ENCODE measurements at regions not wholly inside any gene's neighbourhood (a gene's known extent, or its start where the extent isn't known, plus 50 kb on each side); places are given as distances from the start of the nearest gene placed in this dataset.

GRCh38 chr13:71251292-71251951, 615.6 kb downstream of the DACH1 start:
- DNase-seq (ENCODE audit: low read depth): no peak
- TF ChIP-seq, protein P1, sequence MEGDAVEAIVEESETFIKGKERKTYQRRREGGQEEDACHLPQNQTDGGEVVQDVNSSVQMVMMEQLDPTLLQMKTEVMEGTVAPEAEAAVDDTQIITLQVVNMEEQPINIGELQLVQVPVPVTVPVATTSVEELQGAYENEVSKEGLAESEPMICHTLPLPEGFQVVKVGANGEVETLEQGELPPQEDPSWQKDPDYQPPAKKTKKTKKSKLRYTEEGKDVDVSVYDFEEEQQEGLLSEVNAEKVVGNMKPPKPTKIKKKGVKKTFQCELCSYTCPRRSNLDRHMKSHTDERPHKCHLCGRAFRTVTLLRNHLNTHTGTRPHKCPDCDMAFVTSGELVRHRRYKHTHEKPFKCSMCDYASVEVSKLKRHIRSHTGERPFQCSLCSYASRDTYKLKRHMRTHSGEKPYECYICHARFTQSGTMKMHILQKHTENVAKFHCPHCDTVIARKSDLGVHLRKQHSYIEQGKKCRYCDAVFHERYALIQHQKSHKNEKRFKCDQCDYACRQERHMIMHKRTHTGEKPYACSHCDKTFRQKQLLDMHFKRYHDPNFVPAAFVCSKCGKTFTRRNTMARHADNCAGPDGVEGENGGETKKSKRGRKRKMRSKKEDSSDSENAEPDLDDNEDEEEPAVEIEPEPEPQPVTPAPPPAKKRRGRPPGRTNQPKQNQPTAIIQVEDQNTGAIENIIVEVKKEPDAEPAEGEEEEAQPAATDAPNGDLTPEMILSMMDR (conservative IDR thresholded peaks at IDR 0.05; ENCODE audit: low read depth, low read length): no peak
- no peak overlapping the region for H3K4me3 ChIP-seq (ENCODE audit: low read length)

GRCh38 chr13:71249011-71249410, 618.0 kb downstream of the DACH1 start:
- DNase-seq (ENCODE audit: low read depth): no peak
- no peak overlapping the region for H3K4me3 ChIP-seq (ENCODE audit: low read length)
- TF ChIP-seq, protein P1 (conservative IDR thresholded peaks at IDR 0.05; ENCODE audit: low read depth, low read length): no peak

DNA sequence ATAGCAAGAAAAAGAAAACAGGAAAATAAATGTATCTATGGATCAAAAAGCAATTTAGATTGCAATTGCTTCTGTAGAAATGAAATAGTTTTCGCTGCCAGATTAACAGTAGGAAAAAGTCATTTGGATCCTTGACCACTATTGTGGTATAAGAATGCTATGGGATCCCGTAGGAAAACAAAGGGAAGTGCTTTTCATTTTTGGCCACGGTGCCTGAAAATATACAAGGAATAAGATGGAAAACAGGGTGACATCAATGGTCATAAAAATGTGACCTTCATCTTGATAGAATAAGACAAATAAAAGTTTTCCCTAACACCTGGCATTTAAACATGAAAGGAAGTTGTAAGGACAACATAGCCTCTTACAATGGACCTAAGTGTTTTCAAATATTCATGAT, 622.8 kb downstream of the DACH1 start:
- no peak overlapping the region for H3K4me3 ChIP-seq (ENCODE audit: low read length)
- TF ChIP-seq, protein P1 (conservative IDR thresholded peaks at IDR 0.05; ENCODE audit: low read depth, low read length): no peak
- no peak for DNase-seq (ENCODE audit: low read depth)

DNA sequence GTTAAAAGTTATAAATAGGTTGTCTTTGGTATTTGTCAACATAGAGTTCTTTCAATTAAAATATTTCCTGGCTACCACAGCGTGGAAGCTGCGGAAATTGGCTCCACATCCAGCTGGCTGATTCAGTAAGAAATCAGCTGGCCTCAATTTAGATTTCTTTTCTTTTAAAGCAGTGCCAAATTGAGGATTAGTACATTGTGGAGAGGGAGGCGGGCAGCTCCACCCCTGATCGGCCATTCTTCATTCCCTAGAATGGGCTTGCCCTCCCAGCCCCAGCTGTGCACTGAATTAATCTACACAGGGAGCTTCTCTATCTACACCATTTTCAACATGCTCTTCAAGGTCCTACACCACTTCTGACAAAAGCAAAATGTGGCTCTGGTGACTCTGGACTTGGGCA, 624.8 kb downstream of the DACH1 start:
- TF ChIP-seq, protein P1 (conservative IDR thresholded peaks at IDR 0.05; ENCODE audit: low read depth, low read length): no peak
- H3K4me3 ChIP-seq (ENCODE audit: low read length): no peak overlapping the region
- DNase-seq (ENCODE audit: low read depth): peak; percentile 76

- no peak for DNase-seq (ENCODE audit: low read depth)
- TF ChIP-seq, protein P1 (conservative IDR thresholded peaks at IDR 0.05; ENCODE audit: low read depth, low read length): peak; percentile 72
- no peak overlapping the region for H3K4me3 ChIP-seq (ENCODE audit: low read length)
Measured at GRCh38 chr13:71240911-71241310, 626.1 kb downstream of the DACH1 start.

DNA sequence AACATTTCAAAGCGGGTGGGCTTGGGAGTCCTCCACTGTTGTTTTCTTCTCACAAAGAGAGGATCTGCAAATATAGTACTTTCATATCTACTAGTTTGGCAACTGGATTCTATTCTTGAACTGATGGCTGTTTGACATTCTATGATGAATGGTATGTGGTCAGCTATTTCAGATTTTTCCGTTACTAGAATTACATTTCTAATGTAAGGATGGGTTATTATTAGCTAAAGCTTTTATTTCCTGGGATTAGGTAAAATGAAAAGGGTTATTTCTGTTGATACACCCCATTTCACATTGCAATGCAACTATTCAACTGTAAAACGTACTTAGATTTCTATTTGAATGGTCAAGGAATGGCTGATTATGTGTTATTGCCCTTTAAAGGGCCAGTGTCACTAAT, 629.7 kb downstream of the DACH1 start:
- H3K4me3 ChIP-seq (ENCODE audit: low read length): no peak overlapping the region
- peak; percentile 43 for DNase-seq (ENCODE audit: low read depth)
- TF ChIP-seq, protein P1 (conservative IDR thresholded peaks at IDR 0.05; ENCODE audit: low read depth, low read length): no peak

GRCh38 chr13:71219698-71220415, 647.1 kb downstream of the DACH1 start:
- DNase-seq (ENCODE audit: low read depth): no peak
- TF ChIP-seq, protein P1 (conservative IDR thresholded peaks at IDR 0.05; ENCODE audit: low read depth, low read length): no peak
- H3K4me3 ChIP-seq (ENCODE audit: low read length): no peak overlapping the region

Measured in retinal pigment epithelial cell (primary cell).